Central memory CD8-positive, alpha-beta T cell (primary cell): ENCODE measurements at regions not wholly inside any gene's neighbourhood (a gene's known extent, or its start where the extent isn't known, plus 50 kb on each side); places are given as distances from the start of the nearest gene placed in this dataset.

Experiments
- ATAC-seq: fragments of 150-1000 bp; cut with Tn5 transposase; replicated peaks from 2 replicates; pipeline ENCODE4 v1.10.0; 2022; ENCODE audit warnings: mild to moderate bottlenecking, moderate FRiP score, moderate number of reproducible peaks; ENCODE audit not compliant: poor library complexity, severe bottlenecking; ENCODE audit errors: extremely low read depth
- DNase-seq, 2 donors: peaks; one replicate each; pipeline ENCODE4 v3.0.0; 2021; ENCODE audit warnings: low spot score in 2 of 2
- H3K27ac Mint-ChIP-seq: one replicate; pipeline ENCODE4 v1.8.0; 2022; ENCODE audit warnings: low read depth, mild to moderate bottlenecking, moderate library complexity, mixed read lengths
- H3K27me3 Mint-ChIP-seq: one replicate; pipeline ENCODE4 v1.8.0; 2022; ENCODE audit warnings: mixed read lengths
- H3K36me3 Mint-ChIP-seq: one replicate; pipeline ENCODE4 v1.8.0; 2022; ENCODE audit warnings: mild to moderate bottlenecking, moderate library complexity, mixed read lengths; ENCODE audit not compliant: insufficient read depth
- H3K4me1 Mint-ChIP-seq: one replicate; pipeline ENCODE4 v1.8.0; 2022; ENCODE audit warnings: mixed read lengths
- H3K4me3 Mint-ChIP-seq: one replicate; pipeline ENCODE4 v1.8.0; 2022; ENCODE audit warnings: mild to moderate bottlenecking, moderate library complexity, mixed read lengths
- H3K9me3 Mint-ChIP-seq: one replicate; pipeline ENCODE4 v1.8.0; 2022; ENCODE audit warnings: mixed read lengths

- Mint-ChIP-seq H3K36me3 (no peaks in the 10 kb centered on the region), H3K4me1 (no peaks in the 10 kb centered on the region), H3K27ac (no peak overlapping the region), H3K4me3 (no peak overlapping the region), H3K9me3 (no peaks in the 10 kb centered on the region), H3K27me3 (peaks cover 29% of the 10 kb centered on the region)
- no peak for ATAC-seq
- DNase-seq: no peak
These were observed 235.7 kb upstream of the COPS8 start for GRCh38 chr2:236849940-236850339.

- H3K27me3 Mint-ChIP-seq: peaks cover 31% of the 10 kb centered on the region
- no peak overlapping the region for H3K4me3 Mint-ChIP-seq
- ATAC-seq (no peak), DNase-seq (no peak)
- no peak overlapping the region for H3K27ac Mint-ChIP-seq
- H3K36me3 Mint-ChIP-seq: no peaks in the 10 kb centered on the region
- H3K4me1 Mint-ChIP-seq: no peaks in the 10 kb centered on the region
- H3K9me3 Mint-ChIP-seq: no peaks in the 10 kb centered on the region
These were observed 234.5 kb upstream of the COPS8 start for GRCh38 chr2:236851187-236851586.

DNA sequence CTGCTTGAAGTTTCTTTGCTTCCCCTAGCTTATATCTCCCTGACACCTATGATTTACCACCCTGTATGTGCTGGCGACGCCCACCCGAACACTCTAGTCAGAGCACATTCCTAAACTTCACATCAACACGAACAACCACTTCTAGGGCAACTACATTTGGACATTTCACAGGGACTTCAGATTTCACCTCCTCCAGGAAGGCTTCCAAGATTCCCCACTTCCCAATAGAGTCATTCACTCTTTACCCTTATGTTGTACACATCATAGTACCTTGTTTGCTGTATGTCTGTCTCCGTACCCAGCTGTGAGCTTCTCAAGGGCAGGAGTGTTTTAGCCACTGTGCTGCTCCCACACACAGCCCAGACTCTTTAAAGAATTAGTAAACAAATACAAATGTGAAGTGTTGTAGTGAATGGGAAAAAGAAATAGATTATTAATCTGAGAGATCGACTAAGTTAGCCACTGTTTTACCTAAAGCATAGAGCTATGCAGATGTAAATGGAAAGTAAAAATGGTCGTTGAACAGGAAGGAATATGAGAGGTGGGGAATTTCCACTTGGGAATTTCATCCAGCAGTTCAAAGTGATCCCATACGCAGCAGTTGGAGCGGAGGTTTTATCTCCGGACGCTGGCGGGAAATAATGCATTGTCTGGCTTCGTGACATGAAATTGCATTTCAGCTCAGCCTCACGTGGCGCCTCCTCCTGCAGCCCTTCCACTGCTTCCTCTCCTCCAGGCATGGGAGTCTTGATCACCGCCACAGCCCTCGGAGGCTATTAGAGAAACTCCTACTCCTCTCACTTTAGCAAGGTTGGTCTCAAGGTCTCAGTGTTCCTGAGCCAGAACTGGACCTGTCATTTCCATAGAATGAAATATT, 233.4 kb upstream of the COPS8 start:
- no peaks in the 10 kb centered on the region for H3K9me3 Mint-ChIP-seq
- H3K27ac Mint-ChIP-seq: no peak overlapping the region
- no peaks in the 10 kb centered on the region for H3K4me1 Mint-ChIP-seq
- no peak for ATAC-seq
- no peak for DNase-seq
- H3K36me3 Mint-ChIP-seq: no peaks in the 10 kb centered on the region
- H3K4me3 Mint-ChIP-seq: no peak overlapping the region
- H3K27me3 Mint-ChIP-seq: peaks cover 29% of the 10 kb centered on the region

- ATAC-seq (no peak), DNase-seq (no peak)
- peaks cover 33% of the 10 kb centered on the region for H3K27me3 Mint-ChIP-seq
- H3K4me3 Mint-ChIP-seq: no peak overlapping the region
- H3K36me3 Mint-ChIP-seq: no peaks in the 10 kb centered on the region
- H3K4me1 Mint-ChIP-seq: no peaks in the 10 kb centered on the region
- no peaks in the 10 kb centered on the region for H3K9me3 Mint-ChIP-seq
- H3K27ac Mint-ChIP-seq: no peak overlapping the region
These were observed 232.7 kb upstream of the COPS8 start for GRCh38 chr2:236852977-236853374.

- no peak overlapping the region for H3K27ac Mint-ChIP-seq
- peaks cover 34% of the 10 kb centered on the region for H3K27me3 Mint-ChIP-seq
- H3K36me3 Mint-ChIP-seq: no peaks in the 10 kb centered on the region
- no peak overlapping the region for H3K4me3 Mint-ChIP-seq
- ATAC-seq (no peak), DNase-seq (no peak)
- no peaks in the 10 kb centered on the region for H3K9me3 Mint-ChIP-seq
- no peaks in the 10 kb centered on the region for H3K4me1 Mint-ChIP-seq
These were observed 232.1 kb upstream of the COPS8 start for GRCh38 chr2:236853585-236854051.

DNA sequence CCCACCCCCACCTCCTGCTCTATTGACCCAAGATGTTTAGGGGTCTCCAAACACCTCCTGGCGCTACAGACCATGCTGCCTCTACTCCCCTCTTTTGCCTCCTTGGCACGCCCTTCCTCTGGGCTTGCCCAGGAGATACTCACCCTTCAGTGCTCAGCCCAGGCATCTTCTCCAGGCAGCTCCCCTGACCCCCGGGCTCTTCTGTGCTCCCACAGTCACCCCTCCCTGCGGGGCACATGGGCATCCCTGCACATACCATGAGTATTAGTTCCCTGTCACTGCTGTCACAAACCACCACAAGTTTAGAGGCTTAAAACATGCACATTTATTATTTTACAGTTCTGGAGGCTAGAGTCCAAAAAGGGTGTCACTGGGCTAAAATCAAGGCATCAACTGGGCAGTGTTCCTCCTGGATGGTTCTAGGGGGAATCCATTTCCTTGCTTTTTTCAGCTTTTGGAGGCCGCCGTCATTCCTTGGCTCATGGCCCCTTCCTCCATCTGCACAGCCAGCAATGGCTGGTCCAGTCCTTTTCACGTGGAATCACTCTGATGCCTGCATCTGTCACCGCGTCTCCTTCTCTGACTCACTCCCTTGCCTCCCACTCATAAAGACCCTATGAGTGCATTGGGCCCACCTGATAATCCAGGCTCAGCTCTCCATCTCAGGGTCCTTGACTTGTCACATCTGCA, 230.4 kb upstream of the COPS8 start:
- H3K9me3 Mint-ChIP-seq: no peaks in the 10 kb centered on the region
- ATAC-seq (no peak), DNase-seq (no peak)
- peaks cover 40% of the 10 kb centered on the region for H3K27me3 Mint-ChIP-seq
- H3K4me3 Mint-ChIP-seq: no peak overlapping the region
- H3K27ac Mint-ChIP-seq: no peak overlapping the region
- no peaks in the 10 kb centered on the region for H3K36me3 Mint-ChIP-seq
- H3K4me1 Mint-ChIP-seq: no peaks in the 10 kb centered on the region

- no peaks in the 10 kb centered on the region for H3K4me1 Mint-ChIP-seq
- no peak overlapping the region for H3K27ac Mint-ChIP-seq
- H3K4me3 Mint-ChIP-seq: no peak overlapping the region
- peaks cover 40% of the 10 kb centered on the region for H3K27me3 Mint-ChIP-seq
- no peaks in the 10 kb centered on the region for H3K9me3 Mint-ChIP-seq
- ATAC-seq (no peak), DNase-seq (no peak)
- H3K36me3 Mint-ChIP-seq: no peaks in the 10 kb centered on the region
These were observed 229.5 kb upstream of the COPS8 start for GRCh38 chr2:236855866-236856847.

- no peaks in the 10 kb centered on the region for H3K9me3 Mint-ChIP-seq
- DNase-seq: no peak
- no peaks in the 10 kb centered on the region for H3K4me1 Mint-ChIP-seq
- H3K4me3 Mint-ChIP-seq: no peak overlapping the region
- H3K36me3 Mint-ChIP-seq: no peaks in the 10 kb centered on the region
- peaks cover 45% of the 10 kb centered on the region for H3K27me3 Mint-ChIP-seq
- no peak for ATAC-seq
- H3K27ac Mint-ChIP-seq: no peak overlapping the region
These were observed 228.8 kb upstream of the COPS8 start for GRCh38 chr2:236856848-236857235.

DNA sequence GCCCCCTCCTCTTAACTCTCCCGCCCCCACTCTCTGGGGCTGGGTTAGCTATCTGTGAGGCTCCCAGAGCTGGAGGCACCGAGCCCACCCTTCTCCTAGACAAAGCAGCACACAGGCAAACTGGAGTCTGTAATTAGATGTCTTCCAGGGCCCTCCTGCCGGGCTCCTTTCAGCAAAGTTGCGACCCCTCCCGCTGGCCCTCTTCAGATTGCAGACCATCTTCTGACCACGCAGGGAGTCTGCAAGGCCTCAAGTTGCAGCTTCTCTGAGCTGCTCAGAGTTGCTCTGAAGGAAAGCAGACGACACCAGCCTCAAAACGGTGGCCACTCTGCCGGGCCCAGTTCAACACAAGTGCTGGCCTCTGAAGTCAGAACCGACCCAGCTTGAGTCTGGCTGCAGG, 228.4 kb upstream of the COPS8 start:
- Mint-ChIP-seq H3K36me3 (no peaks in the 10 kb centered on the region), H3K4me1 (no peaks in the 10 kb centered on the region), H3K9me3 (no peaks in the 10 kb centered on the region), H3K27me3 (peaks cover 49% of the 10 kb centered on the region), H3K27ac (no peak overlapping the region), H3K4me3 (no peak overlapping the region)
- ATAC-seq (no peak), DNase-seq (no peak)

- Mint-ChIP-seq H3K36me3 (no peaks in the 10 kb centered on the region), H3K4me3 (no peak overlapping the region), H3K27ac (no peak overlapping the region), H3K27me3 (peaks cover 54% of the 10 kb centered on the region), H3K9me3 (no peaks in the 10 kb centered on the region), H3K4me1 (no peaks in the 10 kb centered on the region)
- no peak for DNase-seq
- ATAC-seq: no peak
These were observed 227.9 kb upstream of the COPS8 start for GRCh38 chr2:236857781-236858180.

- no peak for ATAC-seq
- H3K9me3 Mint-ChIP-seq: no peaks in the 10 kb centered on the region
These were observed 227.0 kb upstream of the COPS8 start for GRCh38 chr2:236858661-236859060.

DNA sequence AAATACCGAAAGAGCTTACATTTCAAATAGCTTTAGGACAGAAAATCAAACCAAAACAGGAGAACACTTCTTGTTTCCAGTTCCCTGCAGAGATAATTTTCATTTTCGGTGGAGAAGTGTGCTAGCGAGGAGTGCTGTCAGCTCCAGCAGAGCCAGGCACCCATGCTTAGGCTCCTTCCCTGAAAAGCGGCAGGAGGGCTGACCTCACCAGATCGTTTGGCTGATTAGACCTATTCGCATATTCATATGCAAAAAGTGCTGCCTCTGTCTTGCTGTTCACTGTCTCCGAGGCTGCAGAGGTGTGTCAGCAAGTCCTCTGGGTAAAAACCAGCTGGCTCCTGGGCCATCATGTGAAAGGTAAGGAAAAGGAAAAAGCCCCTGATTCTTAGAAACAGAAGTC, 225.8 kb upstream of the COPS8 start:
- Mint-ChIP-seq H3K27ac (no peak overlapping the region), H3K36me3 (no peaks in the 10 kb centered on the region), H3K4me3 (no peak overlapping the region), H3K4me1 (no peaks in the 10 kb centered on the region), H3K27me3 (peaks cover 75% of the 10 kb centered on the region), H3K9me3 (no peaks in the 10 kb centered on the region)
- no peak for DNase-seq
- ATAC-seq: no peak

More at GRCh38 chr2:236858661-236859060, 227.0 kb upstream of the COPS8 start:
- peaks cover 63% of the 10 kb centered on the region for H3K27me3 Mint-ChIP-seq
- H3K36me3 Mint-ChIP-seq: no peaks in the 10 kb centered on the region
- H3K4me3 Mint-ChIP-seq: no peak overlapping the region
- no peaks in the 10 kb centered on the region for H3K4me1 Mint-ChIP-seq
- H3K27ac Mint-ChIP-seq: no peak overlapping the region
- no peak for DNase-seq
